Stimulated activated CD4-positive, alpha-beta T cell treated with anti-CD3 and anti-CD28 coated beads, Interleukin-1b, Interleukin-23, amount 100 ng/mL, for 4 hours (primary cell): ENCODE measurements at regions not wholly inside any gene's neighbourhood (a gene's known extent, or its start where the extent isn't known, plus 50 kb on each side); places are given as distances from the start of the nearest gene placed in this dataset.

Experiments
- DNase-seq, 2 donors: peaks; one replicate each; pipeline ENCODE4 v3.0.0-alpha.2; 2020; ENCODE audit warnings: low read depth in 2 of 2

GRCh38 chr20:17109307-17109706 is 117.5 kb upstream of the PCSK2 start:
- DNase-seq = no peak

GRCh38 chr20:17128206-17128605 is 98.6 kb upstream of the PCSK2 start:
- no peak for DNase-seq

DNA sequence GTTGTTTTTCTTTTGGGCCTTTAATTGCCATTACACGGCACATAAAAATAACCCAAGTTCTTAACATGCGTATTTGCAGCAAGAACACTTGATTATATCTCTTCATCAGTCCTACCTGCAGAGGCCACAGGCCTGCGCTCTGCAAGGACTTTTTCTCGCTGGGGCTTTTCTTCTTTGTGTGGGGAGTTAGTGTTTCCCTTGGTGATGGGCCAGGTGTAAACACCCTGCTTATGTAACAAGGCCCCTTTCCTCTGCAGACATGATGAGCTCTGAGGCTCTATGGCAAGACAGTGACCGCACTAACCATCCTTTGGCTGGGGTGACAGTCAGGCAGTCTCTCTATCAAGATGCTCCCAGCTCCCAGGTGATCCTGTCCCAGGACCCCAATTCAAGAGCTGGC is 97.8 kb upstream of the PCSK2 start:
- DNase-seq = no peak

DNA sequence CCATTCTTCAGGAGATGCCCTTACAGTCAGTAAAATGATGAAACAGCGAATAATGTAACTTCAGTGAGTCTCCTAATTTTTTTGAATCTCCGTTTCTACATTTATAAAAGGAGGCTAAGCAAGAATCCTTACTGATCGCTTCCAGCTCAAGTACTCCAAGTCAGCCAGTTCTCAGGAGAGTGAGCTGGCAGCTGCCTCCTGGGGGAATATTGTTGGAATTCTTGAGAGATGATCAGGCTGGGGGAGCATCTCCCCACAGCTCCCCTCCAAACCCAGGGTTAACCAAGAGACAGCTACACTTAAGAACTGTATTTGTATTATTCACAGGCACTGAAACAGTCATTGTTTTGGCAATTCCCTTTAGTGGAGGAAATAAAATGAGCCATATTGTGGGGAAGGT is 89.1 kb upstream of the PCSK2 start:
- DNase-seq = no peak

DNA sequence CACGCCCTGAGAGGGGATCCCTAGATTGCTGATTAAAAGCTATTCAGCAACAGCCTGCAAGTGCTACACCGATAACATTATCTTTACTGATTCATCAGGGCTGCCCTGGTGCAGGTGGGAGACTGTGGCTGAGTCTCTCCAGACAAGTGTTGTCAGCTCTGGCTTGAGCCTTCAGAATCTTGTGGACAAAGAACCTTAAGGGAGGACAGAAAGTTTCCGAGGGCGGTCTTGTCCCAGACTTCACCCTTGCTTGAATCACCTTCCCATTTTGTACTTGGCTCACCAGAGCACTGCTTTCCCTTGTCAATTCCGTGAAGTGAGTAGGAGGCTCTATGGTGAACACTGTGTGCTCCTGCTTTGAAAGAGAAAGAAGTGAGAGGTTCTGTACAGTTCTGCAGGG is 88.6 kb upstream of the PCSK2 start:
- no peak for DNase-seq

GRCh38 chr20:17140894-17141293 is 85.9 kb upstream of the PCSK2 start:
- no peak for DNase-seq

GRCh38 chr20:17141568-17141967 is 85.3 kb upstream of the PCSK2 start:
- no peak for DNase-seq

DNA sequence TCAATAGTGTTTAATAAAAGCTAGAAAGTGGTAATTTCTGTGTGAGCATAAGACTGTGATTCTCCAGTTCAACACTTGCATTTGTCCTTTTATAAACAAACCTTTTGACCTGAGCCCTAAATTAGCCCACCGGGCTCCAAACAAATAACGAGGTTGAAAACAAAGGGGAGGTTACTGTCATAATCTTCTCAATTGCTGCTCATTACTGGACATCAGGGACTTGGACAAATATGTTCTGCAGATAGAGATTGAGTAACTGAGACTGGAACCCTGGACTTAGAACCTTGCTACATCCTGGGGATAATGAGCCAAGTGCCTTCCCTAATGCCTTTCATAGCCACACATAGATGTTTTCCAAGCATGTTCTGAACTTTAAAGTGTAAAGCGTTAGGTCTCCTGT is 84.2 kb upstream of the PCSK2 start:
- no peak for DNase-seq

- no peak for DNase-seq
Measured at GRCh38 chr20:17150858-17151257, 76.0 kb upstream of the PCSK2 start.

GRCh38 chr20:17155401-17155800 is 71.4 kb upstream of the PCSK2 start:
- DNase-seq = no peak

DNA sequence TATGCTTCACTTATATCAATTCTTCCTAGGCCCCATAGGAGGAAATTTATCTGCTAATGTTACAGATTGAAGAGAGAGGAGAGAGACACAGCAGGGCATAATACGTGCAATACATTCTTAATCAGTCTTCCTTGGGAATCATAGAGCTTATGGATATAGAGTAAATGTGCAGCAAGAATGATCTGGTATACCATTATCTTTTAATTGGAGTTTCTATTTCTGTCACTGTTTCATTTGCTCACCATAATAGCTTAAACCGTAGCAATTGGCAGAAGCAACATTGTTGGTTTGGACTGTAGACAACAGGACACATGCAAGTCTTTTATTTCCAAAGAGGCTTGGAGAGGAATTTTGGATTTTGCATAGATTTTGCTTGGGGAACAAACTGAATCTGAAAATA is 68.1 kb upstream of the PCSK2 start:
- no peak for DNase-seq

DNA sequence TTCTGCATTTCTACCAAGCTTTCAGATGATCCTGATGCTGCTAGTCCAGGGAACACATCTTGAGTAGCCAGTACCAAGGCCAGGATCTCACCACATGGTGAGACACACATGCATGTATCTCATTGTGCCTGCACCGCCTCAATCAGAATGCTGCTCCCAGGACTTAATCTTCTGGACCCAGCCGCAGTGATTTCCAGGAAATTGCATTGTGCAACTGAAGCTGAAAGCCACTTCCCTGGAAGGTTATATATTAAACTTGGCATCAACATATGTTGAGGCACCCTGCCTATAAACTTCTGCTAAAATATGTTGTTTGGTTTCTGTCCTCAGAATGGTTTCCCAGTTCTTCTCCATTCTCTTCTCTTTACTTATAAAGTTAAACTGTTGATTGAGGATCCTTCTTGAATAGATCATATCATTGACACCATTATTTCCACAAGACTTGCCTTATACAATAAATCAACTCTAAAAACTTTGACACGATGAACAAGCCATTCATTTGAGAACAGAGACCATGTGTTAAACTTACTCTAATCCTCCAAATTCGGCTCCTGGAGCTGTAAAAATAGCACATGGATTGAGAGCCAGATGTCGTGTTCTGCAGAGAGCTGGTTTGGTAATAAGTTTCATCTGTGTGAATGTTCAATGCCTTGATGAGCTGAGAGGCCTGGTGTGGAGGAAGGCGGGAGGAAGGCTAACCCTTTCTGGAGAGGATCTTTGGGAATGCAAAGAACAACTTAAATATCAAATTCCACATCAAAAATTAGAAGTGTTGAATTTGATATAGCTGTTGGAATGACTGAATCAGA is 65.0 kb upstream of the PCSK2 start:
- no peak for DNase-seq

- DNase-seq = no peak
Measured at GRCh38 chr20:17168026-17168612, 58.7 kb upstream of the PCSK2 start.

DNA sequence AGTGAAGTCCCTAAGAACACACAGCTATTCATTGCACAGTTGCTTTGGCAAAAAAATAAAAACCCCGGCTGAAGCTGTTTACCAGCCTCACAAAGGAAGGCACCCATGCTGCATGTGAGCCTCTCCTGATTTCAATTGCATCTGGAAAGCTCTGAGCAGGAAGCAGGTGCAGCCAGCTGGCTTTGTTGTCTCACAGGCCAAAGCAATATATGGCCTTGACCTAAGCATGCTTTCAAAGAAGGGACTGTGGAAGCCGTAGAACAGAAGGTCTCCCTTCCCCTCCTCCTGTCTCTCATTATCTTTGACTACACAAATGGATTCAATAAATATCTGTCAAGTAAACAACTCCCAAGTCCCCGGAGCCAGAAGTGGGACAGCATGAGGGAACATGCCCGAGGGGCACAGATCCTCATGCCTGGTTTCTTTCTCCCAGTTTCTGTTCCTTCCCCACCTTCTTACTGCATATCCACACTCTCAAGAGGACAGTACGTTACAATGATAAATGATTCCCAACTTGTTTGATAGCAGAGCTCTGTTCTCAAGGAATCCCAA is 57.2 kb upstream of the PCSK2 start:
- DNase-seq = no peak

DNA sequence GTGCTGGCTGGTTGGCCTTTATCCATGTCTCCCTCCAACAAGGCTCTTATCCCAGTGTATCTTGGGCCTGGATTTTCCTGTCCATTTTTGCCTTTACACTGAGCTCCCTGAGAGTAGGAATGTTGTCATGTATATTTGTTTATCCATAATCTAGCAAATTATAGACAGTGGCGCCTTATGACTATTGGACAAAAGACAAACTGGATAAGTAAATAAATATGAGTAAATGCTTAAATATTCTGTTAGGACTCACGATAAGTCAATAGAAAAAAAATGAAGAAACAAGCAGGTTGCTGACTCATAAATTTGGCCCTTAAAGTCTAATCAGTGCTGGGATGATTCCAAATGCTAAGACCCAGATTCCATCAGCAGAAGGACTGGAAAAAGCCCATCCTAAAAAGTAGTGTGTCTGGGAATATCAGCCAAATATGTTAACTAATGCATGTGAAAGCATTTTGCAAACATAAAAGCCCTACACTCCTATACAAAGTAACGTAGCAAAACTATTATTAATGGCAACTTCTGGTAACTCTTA is 55.0 kb upstream of the PCSK2 start:
- DNase-seq = no peak

DNA sequence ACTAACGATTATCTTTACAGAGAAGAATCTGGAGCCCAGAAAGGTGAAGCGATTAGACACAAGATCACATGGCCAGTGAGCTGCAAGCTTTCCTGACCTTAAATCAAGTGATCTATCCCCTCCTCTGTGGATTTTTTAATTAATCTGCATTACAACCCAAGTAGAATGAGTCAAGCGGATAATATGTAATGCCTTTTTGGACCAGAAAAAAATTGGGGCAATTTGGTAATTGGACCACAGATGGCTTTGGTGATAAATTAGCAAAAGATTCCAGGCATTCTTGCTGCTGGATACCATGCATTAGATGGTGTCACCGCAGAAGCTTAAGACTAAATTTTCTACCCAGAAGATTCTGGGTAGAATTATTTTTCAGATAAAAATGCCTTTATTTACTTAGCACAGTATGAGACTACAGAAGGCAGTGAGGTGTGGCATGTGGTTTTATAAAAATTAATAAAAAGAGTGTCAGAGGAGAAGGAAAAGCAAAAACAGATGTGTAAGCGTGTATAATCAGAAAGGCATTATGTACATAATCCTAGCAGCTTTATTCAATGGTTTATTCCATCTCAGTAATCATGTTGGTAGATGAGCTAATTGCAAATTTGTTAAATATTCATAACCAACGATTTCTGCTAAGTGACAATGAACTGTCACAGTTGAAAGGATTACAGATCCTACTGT is 53.9 kb upstream of the PCSK2 start:
- no peak for DNase-seq
